Astrocyte (in vitro differentiated cells and primary cell): ENCODE measurements at regions not wholly inside any gene's neighbourhood (a gene's known extent, or its start where the extent isn't known, plus 50 kb on each side); places are given as distances from the start of the nearest gene placed in this dataset.

Source experiments
- CTCF ChIP-seq: IDR thresholded peaks from 2 replicates; pipeline ENCODE4 v1.5.1; 2011; ENCODE audit warnings: low read depth, mild to moderate bottlenecking, inconsistent platforms, low read length, moderate library complexity; ENCODE audit not compliant: insufficient read depth
- EZH2 ChIP-seq: IDR thresholded peaks from 2 replicates; pipeline ENCODE4 v1.6.1; 2012; ENCODE audit warnings: mild to moderate bottlenecking, low read length, inconsistent platforms; ENCODE audit not compliant: insufficient read depth

- TF ChIP-seq CTCF (no peak), EZH2 (no peak)
Observed at GRCh38 chr6:14038467-14039437, 78.8 kb upstream of the CD83 start.
